ENCODE measurements at regions not wholly inside any gene's neighbourhood (a gene's known extent, or its start where the extent isn't known, plus 50 kb on each side); places are given as distances from the start of the nearest gene placed in this dataset.

DNA sequence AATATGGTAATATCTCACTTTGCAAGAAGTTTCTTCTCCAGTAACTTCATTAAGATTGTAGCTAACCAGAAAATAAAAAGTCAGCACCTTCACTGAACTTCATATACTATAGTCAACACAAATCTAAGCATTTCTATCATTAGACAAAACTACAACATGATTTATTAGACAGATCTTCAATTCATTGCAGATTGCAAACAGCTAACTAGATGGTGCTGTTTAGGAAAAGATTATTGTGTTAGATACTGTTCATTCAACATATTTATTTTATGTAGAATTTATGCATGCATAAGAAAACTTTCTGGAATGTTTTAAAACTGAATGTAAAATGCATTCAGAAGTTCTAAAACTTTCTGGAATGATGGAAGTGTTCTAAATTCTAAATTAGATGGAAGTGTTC is 442.1 kb downstream of the HTR1B start:
- TF ChIP-seq, protein P1, sequence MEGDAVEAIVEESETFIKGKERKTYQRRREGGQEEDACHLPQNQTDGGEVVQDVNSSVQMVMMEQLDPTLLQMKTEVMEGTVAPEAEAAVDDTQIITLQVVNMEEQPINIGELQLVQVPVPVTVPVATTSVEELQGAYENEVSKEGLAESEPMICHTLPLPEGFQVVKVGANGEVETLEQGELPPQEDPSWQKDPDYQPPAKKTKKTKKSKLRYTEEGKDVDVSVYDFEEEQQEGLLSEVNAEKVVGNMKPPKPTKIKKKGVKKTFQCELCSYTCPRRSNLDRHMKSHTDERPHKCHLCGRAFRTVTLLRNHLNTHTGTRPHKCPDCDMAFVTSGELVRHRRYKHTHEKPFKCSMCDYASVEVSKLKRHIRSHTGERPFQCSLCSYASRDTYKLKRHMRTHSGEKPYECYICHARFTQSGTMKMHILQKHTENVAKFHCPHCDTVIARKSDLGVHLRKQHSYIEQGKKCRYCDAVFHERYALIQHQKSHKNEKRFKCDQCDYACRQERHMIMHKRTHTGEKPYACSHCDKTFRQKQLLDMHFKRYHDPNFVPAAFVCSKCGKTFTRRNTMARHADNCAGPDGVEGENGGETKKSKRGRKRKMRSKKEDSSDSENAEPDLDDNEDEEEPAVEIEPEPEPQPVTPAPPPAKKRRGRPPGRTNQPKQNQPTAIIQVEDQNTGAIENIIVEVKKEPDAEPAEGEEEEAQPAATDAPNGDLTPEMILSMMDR (conservative IDR thresholded peaks at IDR 0.05; ENCODE audit: low read depth), result no peak
- POLR2A ChIA-PET (ENCODE audit: low non-redundant PET), result no interaction called here
- CTCF ChIA-PET, result interaction anchor here (0.6 kb wide), 1 partner anchor 35 kb away, joined by 3 read pairs; no protein-coding TSS in a partner anchor
- DNase-seq (ENCODE audit: low spot score), result no peak
- no peak overlapping the region for H3K27ac ChIP-seq

DNA sequence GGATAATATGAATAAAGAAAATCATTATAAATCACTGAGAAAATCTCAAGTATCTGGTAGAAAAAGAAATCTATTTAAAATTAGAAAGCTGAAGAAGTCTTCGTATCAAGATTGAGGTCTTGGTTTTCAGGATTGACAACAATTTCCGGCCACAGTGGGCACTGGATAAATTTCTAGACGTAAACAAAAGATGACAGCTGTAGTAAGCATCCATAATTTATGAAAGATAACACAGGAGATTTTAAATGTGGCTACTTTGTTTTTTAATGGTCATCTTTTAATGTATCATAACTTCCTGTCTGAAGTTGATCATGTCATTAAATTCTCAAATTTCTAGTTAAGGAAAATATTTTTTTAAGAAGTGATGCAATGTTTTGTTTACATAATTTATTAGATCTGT is 444.2 kb downstream of the HTR1B start:
- TF ChIP-seq, protein P1 (conservative IDR thresholded peaks at IDR 0.05; ENCODE audit: low read depth), result no peak
- ChIA-PET CTCF (no interaction called here), POLR2A (ENCODE audit: low non-redundant PET) (no interaction called here)
- no peak for DNase-seq (ENCODE audit: low spot score)
- H3K27ac ChIP-seq, result no peak overlapping the region

DNA sequence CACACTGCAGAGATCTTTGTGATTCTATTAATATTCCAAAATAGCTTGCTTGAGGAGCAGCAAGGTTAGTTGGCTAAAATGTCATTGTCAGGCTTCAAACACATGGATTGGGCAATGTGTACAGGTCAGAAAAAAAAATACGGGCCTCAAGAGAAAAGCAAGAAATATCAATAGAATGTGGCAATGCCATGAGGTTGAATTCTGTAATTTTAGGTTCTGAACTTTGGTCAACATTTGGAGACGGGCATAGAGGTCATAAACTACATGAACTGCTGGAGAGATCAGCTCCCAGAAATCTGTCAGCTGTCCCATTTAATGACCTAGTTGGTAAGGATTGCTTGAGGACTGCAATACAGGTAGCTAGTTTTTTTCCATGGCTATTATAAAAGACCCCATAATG is 445.8 kb downstream of the HTR1B start:
- ChIA-PET POLR2A (ENCODE audit: low non-redundant PET) (no interaction called here), CTCF (interaction anchor here (0.6 to 0.9 kb wide), 2 partner anchors 603 to 775 kb away, joined by 3 to 4 read pairs; no protein-coding TSS in a partner anchor)

DNA sequence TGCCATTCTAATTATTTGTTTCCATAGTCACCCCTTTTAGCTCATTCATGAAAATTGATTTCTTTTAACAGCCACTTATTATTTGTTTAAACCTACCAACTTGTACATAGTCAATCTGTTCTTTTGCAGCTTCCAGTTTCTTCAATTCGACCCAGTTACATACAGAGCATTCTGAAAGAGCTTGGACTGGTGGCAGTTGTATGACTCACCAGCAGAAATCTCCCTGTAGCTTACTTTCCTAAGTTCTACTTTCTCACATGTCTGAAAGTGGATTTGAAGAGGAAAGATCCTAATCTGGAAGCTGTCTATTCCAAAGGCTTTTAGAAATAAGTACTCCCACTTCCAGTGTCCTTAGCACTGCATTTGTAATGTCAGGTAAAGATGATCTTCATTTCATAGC is 447.9 kb downstream of the HTR1B start:
- DNase-seq (ENCODE audit: low spot score), result no peak
- ChIA-PET CTCF (interaction anchor here (0.6 to 1.1 kb wide), 2 partner anchors 133 to 441 kb away, joined by 4 to 5 read pairs; no protein-coding TSS in a partner anchor), POLR2A (ENCODE audit: low non-redundant PET) (no interaction called here)
- TF ChIP-seq, protein P1 (conservative IDR thresholded peaks at IDR 0.05; ENCODE audit: low read depth), result no peak
- H3K27ac ChIP-seq, result no peak overlapping the region

More for the DNA sequence above, 445.8 kb downstream of the HTR1B start:
- no peak overlapping the region for H3K27ac ChIP-seq
- TF ChIP-seq, protein P1 (conservative IDR thresholded peaks at IDR 0.05; ENCODE audit: low read depth), result no peak
- no peak for DNase-seq (ENCODE audit: low spot score)

DNA sequence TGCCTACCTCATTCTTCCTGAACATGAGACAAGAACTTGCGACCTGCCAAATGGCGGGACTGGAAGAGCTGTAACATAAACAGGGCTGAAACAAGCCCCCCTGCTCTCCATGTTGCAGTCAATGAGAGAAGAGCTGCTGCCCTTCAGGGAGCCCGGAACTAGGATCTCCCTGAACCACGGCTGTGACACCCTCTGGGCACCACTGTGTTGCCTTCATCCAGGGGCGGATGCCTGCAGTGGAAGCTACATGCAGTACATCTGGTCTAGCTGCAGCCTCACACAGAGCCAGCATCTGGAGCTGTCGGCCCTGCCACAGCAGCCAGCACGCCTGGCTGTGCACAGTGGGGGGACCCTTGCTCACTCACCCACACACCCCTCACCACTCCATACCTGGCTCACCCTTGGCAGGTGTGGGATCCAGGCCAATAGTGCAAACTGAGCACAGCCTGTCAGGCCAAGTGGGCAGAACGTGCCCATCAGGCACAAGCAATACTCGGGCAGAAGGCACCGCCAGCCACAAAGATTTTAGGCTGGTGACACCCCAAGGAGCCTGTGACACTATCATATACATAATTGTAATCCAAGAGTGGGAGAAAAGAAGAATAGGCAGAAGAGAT is 451.3 kb downstream of the HTR1B start:
- TF ChIP-seq, protein P1 (conservative IDR thresholded peaks at IDR 0.05; ENCODE audit: low read depth), result no peak
- DNase-seq (ENCODE audit: low spot score), result no peak
- ChIA-PET POLR2A (ENCODE audit: low non-redundant PET) (no interaction called here), CTCF (no interaction called here)
- no peak overlapping the region for H3K27ac ChIP-seq

DNA sequence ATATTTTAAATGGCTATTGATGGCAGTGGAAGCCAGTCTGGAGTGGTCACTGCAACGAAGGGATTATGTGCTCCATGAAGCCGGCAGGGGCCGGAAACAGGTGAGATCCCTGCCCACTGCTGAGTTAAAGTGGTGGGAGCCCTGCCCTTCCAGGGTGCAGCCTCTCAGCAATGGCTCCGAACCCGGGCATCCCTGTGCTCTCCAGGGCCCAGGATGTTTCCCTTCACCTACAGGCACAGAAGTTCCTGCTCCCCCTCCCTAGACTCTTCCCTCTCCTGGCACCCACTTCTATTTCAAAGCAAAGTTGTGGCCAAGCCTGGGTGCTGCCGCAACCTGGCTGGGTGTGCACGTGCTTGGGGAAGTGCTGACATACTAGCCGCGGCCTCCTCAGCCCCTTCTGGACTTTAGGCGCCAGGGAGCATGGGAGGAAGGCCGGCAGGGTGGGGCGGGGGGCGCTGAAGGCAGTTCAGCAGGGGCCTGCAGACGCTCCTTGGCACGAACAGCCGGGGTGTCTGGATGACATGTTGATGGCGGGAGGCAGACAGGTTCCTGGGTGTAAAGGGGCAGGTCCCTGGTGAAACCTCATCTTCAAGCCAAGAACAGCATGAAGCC is 452.3 kb downstream of the HTR1B start:
- no peak for DNase-seq (ENCODE audit: low spot score)
- TF ChIP-seq, protein P1 (conservative IDR thresholded peaks at IDR 0.05; ENCODE audit: low read depth), result no peak
- CTCF ChIA-PET, result no interaction called here
- no peak overlapping the region for H3K27ac ChIP-seq
- POLR2A ChIA-PET (ENCODE audit: low non-redundant PET), result no interaction called here
